ENCODE measurements at regions not wholly inside any gene's neighbourhood (a gene's known extent, or its start where the extent isn't known, plus 50 kb on each side); places are given as distances from the start of the nearest gene placed in this dataset.
"Not testable (repeated sequence)": the region's sequence is repeated elsewhere in the genome, so short reads cannot be mapped to it uniquely, and the experiment has no call there.

DNA sequence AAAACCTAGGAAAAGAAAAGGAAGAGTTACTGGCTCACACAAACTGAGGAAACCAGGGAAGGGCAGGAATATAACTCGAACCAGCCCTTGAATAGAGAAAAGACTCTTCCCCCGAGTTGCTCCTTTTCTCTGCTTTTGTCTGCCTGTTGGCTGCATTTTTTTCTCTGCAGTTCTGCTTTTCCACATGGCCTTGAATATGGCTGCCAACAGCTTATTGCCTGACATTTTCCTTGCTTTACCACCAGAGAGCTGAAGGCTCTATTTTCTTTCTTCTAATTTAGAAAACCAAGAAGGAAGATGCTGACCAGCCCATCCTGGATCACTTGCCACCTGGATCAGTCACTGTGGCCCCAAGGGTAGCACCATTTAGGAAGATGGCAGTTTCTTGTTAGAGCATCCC lies 164.8 kb upstream of the MAN1A1 start:
- ATAC-seq (ENCODE audit: low read depth) (no peak), DNase-seq (ENCODE audit: low spot score in 2 of 2) (no peak)
- no peaks in the 10 kb centered on the region for H3K9me3 Mint-ChIP-seq
- H3K4me1 Mint-ChIP-seq = peaks cover 3% of the 10 kb centered on the region
- H3K4me3 Mint-ChIP-seq = no peak overlapping the region
- no peak overlapping the region for H3K27ac Mint-ChIP-seq
- H3K36me3 Mint-ChIP-seq = no peaks in the 10 kb centered on the region
- H3K27me3 Mint-ChIP-seq = peaks cover 11% of the 10 kb centered on the region

DNA sequence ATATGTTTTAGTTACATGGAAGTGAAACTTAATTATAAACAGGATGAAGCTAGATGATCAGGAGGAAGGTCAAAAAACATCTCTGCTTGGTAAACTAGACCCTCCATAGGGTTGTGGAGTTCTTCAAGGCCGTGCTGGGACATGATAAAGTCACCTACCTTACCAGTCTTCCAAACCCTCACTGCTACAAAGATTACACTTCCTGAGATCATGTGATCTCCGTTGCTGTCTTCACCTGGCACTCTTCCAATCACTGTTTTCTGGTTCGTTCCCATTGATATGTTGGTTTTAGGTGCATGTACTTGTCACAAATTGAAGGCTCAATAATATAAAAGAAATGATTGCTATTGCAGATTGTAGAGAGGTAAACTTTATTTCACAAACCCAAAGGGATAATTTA lies 161.5 kb upstream of the MAN1A1 start:
- H3K27me3 Mint-ChIP-seq = peaks cover 5% of the 10 kb centered on the region
- DNase-seq (ENCODE audit: low spot score in 2 of 2) (no peak), ATAC-seq (ENCODE audit: low read depth) (no peak)
- H3K4me1 Mint-ChIP-seq = peaks cover 3% of the 10 kb centered on the region
- H3K9me3 Mint-ChIP-seq = no peaks in the 10 kb centered on the region
- no peak overlapping the region for H3K27ac Mint-ChIP-seq
- H3K4me3 Mint-ChIP-seq = no peak overlapping the region
- no peaks in the 10 kb centered on the region for H3K36me3 Mint-ChIP-seq

DNA sequence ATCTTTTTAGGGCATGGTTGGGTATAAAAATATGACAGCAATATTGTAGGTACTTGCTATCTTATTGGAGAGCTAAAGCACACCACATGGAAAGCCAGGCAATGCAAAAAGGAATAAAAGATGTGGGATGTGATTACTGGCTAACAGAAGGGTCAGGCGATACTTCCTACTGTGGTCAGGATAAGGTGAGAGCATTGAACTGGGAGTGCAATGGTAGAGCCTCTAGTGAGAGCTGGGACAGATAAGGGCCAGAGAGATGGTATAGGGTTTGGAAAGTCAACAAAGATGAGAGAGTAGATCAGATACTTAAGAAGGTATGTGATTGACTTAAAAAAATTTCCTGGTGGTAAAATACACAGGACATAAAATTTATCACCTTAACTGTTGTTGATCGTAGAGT lies 160.7 kb upstream of the MAN1A1 start:
- Mint-ChIP-seq H3K4me1 (peaks cover 3% of the 10 kb centered on the region), H3K27ac (no peak overlapping the region), H3K4me3 (no peak overlapping the region), H3K27me3 (peaks cover 5% of the 10 kb centered on the region), H3K9me3 (no peaks in the 10 kb centered on the region), H3K36me3 (no peaks in the 10 kb centered on the region)
- no peak for ATAC-seq (ENCODE audit: low read depth)
- no peak for DNase-seq (ENCODE audit: low spot score in 2 of 2)

GRCh38 chr6:119506631-119507174 lies 157.1 kb upstream of the MAN1A1 start:
- H3K27me3 Mint-ChIP-seq = peaks cover 3% of the 10 kb centered on the region
- H3K9me3 Mint-ChIP-seq = no peaks in the 10 kb centered on the region
- no peaks in the 10 kb centered on the region for H3K36me3 Mint-ChIP-seq
- H3K4me3 Mint-ChIP-seq = no peak overlapping the region
- DNase-seq (ENCODE audit: low spot score in 2 of 2) (no peak), ATAC-seq (ENCODE audit: low read depth) (no peak)
- peaks cover 3% of the 10 kb centered on the region for H3K4me1 Mint-ChIP-seq
- no peak overlapping the region for H3K27ac Mint-ChIP-seq

- H3K4me1 Mint-ChIP-seq = no peaks in the 10 kb centered on the region
- no peak overlapping the region for H3K27ac Mint-ChIP-seq
- H3K4me3 Mint-ChIP-seq = no peak overlapping the region
- DNase-seq (ENCODE audit: low spot score in 2 of 2) (no peak), ATAC-seq (ENCODE audit: low read depth) (no peak)
- no peaks in the 10 kb centered on the region for H3K36me3 Mint-ChIP-seq
- H3K27me3 Mint-ChIP-seq = no peaks in the 10 kb centered on the region
- H3K9me3 Mint-ChIP-seq = no peaks in the 10 kb centered on the region
Measured at GRCh38 chr6:119501798-119502483, 152.4 kb upstream of the MAN1A1 start.

- no peak overlapping the region for H3K4me3 Mint-ChIP-seq
- ATAC-seq (ENCODE audit: low read depth) (no peak), DNase-seq (ENCODE audit: low spot score in 2 of 2) (no peak)
- no peak overlapping the region for H3K27ac Mint-ChIP-seq
- H3K9me3 Mint-ChIP-seq = no peaks in the 10 kb centered on the region
- no peaks in the 10 kb centered on the region for H3K36me3 Mint-ChIP-seq
- H3K4me1 Mint-ChIP-seq = no peaks in the 10 kb centered on the region
- no peaks in the 10 kb centered on the region for H3K27me3 Mint-ChIP-seq
Measured at GRCh38 chr6:119499797-119500196, 150.2 kb upstream of the MAN1A1 start.

GRCh38 chr6:119497988-119498727 lies 148.6 kb upstream of the MAN1A1 start:
- no peak overlapping the region for H3K4me3 Mint-ChIP-seq
- H3K9me3 Mint-ChIP-seq = no peaks in the 10 kb centered on the region
- DNase-seq (ENCODE audit: low spot score in 2 of 2) = no peak

GRCh38 chr6:119495230-119495683 lies 145.7 kb upstream of the MAN1A1 start:
- H3K27me3 Mint-ChIP-seq = no peaks in the 10 kb centered on the region
- peaks cover 2% of the 10 kb centered on the region for H3K4me1 Mint-ChIP-seq
- no peak overlapping the region for H3K27ac Mint-ChIP-seq
- DNase-seq (ENCODE audit: low spot score in 2 of 2) = no peak
- no peak overlapping the region for H3K4me3 Mint-ChIP-seq
- ATAC-seq (ENCODE audit: low read depth) = no peak
- no peaks in the 10 kb centered on the region for H3K36me3 Mint-ChIP-seq
- peaks cover 4% of the 10 kb centered on the region for H3K9me3 Mint-ChIP-seq

More at GRCh38 chr6:119497988-119498727, 148.6 kb upstream of the MAN1A1 start:
- Mint-ChIP-seq H3K36me3 (no peaks in the 10 kb centered on the region), H3K27ac (no peak overlapping the region), H3K27me3 (no peaks in the 10 kb centered on the region), H3K4me1 (peaks cover 2% of the 10 kb centered on the region)
- ATAC-seq (ENCODE audit: low read depth) = no peak

DNA sequence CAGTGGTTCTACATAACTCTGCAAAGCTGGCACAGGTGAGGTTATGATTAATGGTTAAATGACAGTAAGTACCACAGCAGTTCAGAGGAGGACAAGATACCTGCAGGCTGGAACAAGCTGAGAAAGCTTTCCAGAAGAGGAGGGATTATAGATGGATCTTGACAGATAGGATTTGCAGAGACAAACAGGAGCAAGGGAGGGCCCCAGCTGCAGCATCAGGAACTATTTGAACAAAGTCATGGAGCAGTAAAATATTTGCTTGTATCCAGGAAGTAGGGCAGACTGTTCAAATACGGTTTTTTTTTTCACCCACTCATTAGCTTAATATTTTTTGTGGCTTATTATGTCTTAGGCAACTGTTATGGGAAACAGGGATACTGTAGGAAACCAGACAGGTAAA lies 144.4 kb upstream of the MAN1A1 start:
- Mint-ChIP-seq H3K4me3 (no peak overlapping the region), H3K27ac (no peak overlapping the region), H3K36me3 (no peaks in the 10 kb centered on the region), H3K4me1 (peaks cover 2% of the 10 kb centered on the region), H3K9me3 (peaks cover 4% of the 10 kb centered on the region), H3K27me3 (no peaks in the 10 kb centered on the region)
- DNase-seq (ENCODE audit: low spot score in 2 of 2) (no peak), ATAC-seq (ENCODE audit: low read depth) (no peak)

DNA sequence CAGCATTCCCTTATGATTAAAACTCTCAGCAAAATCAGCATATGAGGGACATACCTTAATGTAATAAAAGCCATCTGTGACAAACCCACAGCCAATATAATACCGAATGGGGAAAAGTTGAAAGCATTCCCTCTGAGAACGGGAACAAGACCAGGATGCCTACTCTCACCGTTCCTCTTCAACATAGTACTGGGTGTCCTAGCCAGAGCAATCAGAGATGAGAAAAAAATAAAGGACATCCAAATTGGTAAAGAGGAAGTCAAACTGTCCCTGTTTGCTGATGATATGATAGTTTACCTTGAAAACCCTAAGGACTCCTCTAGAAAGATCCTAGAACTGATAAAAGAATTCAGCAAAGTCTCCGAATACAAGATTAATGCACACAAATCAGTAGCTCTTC lies 141.6 kb upstream of the MAN1A1 start:
- H3K27ac Mint-ChIP-seq; H3K9me3 Mint-ChIP-seq; H3K4me3 Mint-ChIP-seq; H3K4me1 Mint-ChIP-seq; DNase-seq (ENCODE audit: low spot score in 2 of 2); H3K27me3 Mint-ChIP-seq; ATAC-seq (ENCODE audit: low read depth); H3K36me3 Mint-ChIP-seq: not testable (repeated sequence)

- DNase-seq (ENCODE audit: low spot score in 2 of 2); H3K9me3 Mint-ChIP-seq; H3K4me1 Mint-ChIP-seq; H3K4me3 Mint-ChIP-seq; H3K27me3 Mint-ChIP-seq; H3K36me3 Mint-ChIP-seq; H3K27ac Mint-ChIP-seq; ATAC-seq (ENCODE audit: low read depth): not testable (repeated sequence)
Measured at GRCh38 chr6:119490050-119490449, 140.5 kb upstream of the MAN1A1 start.

DNA sequence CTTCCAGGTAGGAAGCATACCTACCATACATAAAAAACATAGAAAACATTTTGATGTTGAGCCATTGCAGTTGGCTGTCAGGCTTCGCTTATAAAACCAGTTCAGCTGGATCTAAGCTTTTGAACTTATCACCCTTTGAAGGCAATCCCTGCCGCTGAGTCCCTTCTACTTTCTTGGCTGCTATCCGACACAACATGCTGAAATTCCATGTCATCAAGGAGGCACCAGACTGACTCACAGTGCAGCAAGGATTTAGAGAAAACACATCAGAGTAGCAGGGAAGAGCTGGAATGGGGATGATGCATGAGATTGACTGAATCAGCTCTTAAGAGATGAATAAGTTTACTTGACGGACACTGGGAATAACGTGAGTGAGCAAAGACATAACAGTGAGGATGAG lies 135.0 kb upstream of the MAN1A1 start:
- Mint-ChIP-seq H3K27ac (no peak overlapping the region), H3K27me3 (peaks cover 6% of the 10 kb centered on the region), H3K9me3 (peaks cover 2% of the 10 kb centered on the region), H3K4me1 (no peaks in the 10 kb centered on the region), H3K4me3 (no peak overlapping the region), H3K36me3 (no peaks in the 10 kb centered on the region)
- DNase-seq (ENCODE audit: low spot score in 2 of 2) = no peak
- ATAC-seq (ENCODE audit: low read depth) = no peak

GRCh38 chr6:119483908-119484307 lies 134.3 kb upstream of the MAN1A1 start:
- Mint-ChIP-seq H3K4me1 (no peaks in the 10 kb centered on the region), H3K27me3 (peaks cover 6% of the 10 kb centered on the region), H3K27ac (no peak overlapping the region), H3K4me3 (no peak overlapping the region), H3K36me3 (no peaks in the 10 kb centered on the region), H3K9me3 (peaks cover 2% of the 10 kb centered on the region)
- DNase-seq (ENCODE audit: low spot score in 2 of 2) (no peak), ATAC-seq (ENCODE audit: low read depth) (no peak)

DNA sequence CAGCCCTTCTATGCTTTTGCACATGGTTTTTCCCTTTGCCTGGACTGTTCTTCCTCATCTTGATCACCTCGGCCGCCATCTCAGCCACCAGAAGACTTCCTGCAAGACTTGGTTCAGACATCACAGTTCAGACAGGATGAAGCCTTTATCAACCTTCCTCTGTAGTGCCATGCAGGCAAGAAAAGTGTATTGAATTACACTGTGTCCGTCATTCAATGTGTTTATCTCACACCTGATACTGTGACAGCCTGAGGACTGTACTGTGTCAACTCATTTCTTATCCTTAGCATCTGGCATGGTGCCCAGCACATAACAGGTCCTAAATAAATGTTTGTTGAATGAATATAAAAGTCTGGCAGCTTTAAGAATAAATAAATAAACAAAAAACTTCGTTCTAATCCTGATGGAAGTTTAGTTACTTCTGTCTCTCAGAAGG lies 133.3 kb upstream of the MAN1A1 start:
- Mint-ChIP-seq H3K27ac (no peak overlapping the region), H3K27me3 (peaks cover 6% of the 10 kb centered on the region), H3K36me3 (no peaks in the 10 kb centered on the region), H3K4me1 (no peaks in the 10 kb centered on the region), H3K4me3 (no peak overlapping the region), H3K9me3 (peaks cover 2% of the 10 kb centered on the region)
- ATAC-seq (ENCODE audit: low read depth) = no peak
- DNase-seq (ENCODE audit: low spot score in 2 of 2) = no peak

Measured in memory B cell (primary cell).